ENCODE measurements at regions not wholly inside any gene's neighbourhood (a gene's known extent, or its start where the extent isn't known, plus 50 kb on each side); places are given as distances from the start of the nearest gene placed in this dataset.

- no peak for TF ChIP-seq CTCF (IDR thresholded peaks at IDR 0.05 in 8 of 11, conservative IDR thresholded peaks at IDR 0.05 in 3 of 11)
- no peak for TF ChIP-seq POLR2A (IDR thresholded peaks at IDR 0.05)
These were observed 113.9 kb upstream of the HES1 start for GRCh38 chr3:194022052-194022451.
